ENCODE measurements at regions not wholly inside any gene's neighbourhood (a gene's known extent, or its start where the extent isn't known, plus 50 kb on each side); places are given as distances from the start of the nearest gene placed in this dataset.

GRCh38 chr1:29800522-29800956, 564.2 kb downstream of the PTPRU start:
- ATAC-seq = no peak
- TF ChIP-seq ZNF565 (CRISPR knock-in tag; conservative IDR thresholded peaks at IDR 0.05; ENCODE audit: low read depth) (no peak), TSHZ2 (CRISPR knock-in tag; IDR thresholded peaks at IDR 0.05) (no peak), RARB (CRISPR knock-in tag; IDR thresholded peaks at IDR 0.05) (no peak), CSRNP3 (CRISPR knock-in tag; IDR thresholded peaks at IDR 0.05) (no peak), ZNF8 (CRISPR knock-in tag; IDR thresholded peaks at IDR 0.05) (no peak), ZC3H10 (CRISPR knock-in tag; IDR thresholded peaks at IDR 0.05) (no peak), TOX (CRISPR knock-in tag; IDR thresholded peaks at IDR 0.05; ENCODE audit: borderline replicate concordance) (no peak), SNAI2 (CRISPR knock-in tag; IDR thresholded peaks at IDR 0.05) (no peak), TCF4 (CRISPR knock-in tag; IDR thresholded peaks at IDR 0.05; ENCODE audit: borderline replicate concordance) (no peak), ZNF70 (CRISPR knock-in tag; IDR thresholded peaks at IDR 0.05) (no peak), OSR1 (CRISPR knock-in tag; IDR thresholded peaks at IDR 0.05) (no peak), ZFP30 (CRISPR knock-in tag; IDR thresholded peaks at IDR 0.05) (no peak), PATZ1 (CRISPR knock-in tag; IDR thresholded peaks at IDR 0.05; ENCODE audit: borderline replicate concordance) (no peak), CSDC2 (CRISPR knock-in tag; IDR thresholded peaks at IDR 0.05) (no peak)

- ATAC-seq = no peak
Observed at GRCh38 chr1:29800120-29800519, 563.8 kb downstream of the PTPRU start.

More at GRCh38 chr1:29800120-29800519, 563.8 kb downstream of the PTPRU start:
- no peak for TF ChIP-seq TCF4 (CRISPR knock-in tag; IDR thresholded peaks at IDR 0.05; ENCODE audit: borderline replicate concordance)
- TF ChIP-seq TOX (CRISPR knock-in tag; IDR thresholded peaks at IDR 0.05; ENCODE audit: borderline replicate concordance) = no peak
- no peak for TF ChIP-seq ZNF565 (CRISPR knock-in tag; conservative IDR thresholded peaks at IDR 0.05; ENCODE audit: low read depth)
- TF ChIP-seq, protein P1, sequence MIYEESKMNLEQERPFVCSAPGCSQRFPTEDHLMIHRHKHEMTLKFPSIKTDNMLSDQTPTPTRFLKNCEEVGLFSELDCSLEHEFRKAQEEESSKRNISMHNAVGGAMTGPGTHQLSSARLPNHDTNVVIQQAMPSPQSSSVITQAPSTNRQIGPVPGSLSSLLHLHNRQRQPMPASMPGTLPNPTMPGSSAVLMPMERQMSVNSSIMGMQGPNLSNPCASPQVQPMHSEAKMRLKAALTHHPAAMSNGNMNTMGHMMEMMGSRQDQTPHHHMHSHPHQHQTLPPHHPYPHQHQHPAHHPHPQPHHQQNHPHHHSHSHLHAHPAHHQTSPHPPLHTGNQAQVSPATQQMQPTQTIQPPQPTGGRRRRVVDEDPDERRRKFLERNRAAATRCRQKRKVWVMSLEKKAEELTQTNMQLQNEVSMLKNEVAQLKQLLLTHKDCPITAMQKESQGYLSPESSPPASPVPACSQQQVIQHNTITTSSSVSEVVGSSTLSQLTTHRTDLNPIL (CRISPR knock-in tag; IDR thresholded peaks at IDR 0.05; ENCODE audit: low read depth) = no peak
- TF ChIP-seq TSHZ2 (CRISPR knock-in tag; IDR thresholded peaks at IDR 0.05) = no peak
- no peak for TF ChIP-seq POU6F1 (CRISPR knock-in tag; IDR thresholded peaks at IDR 0.05; ENCODE audit: borderline replicate concordance, low read depth)
- TF ChIP-seq PPARA (CRISPR knock-in tag; IDR thresholded peaks at IDR 0.05; ENCODE audit: borderline replicate concordance) = no peak
- no peak for TF ChIP-seq GLIS3 (CRISPR knock-in tag; IDR thresholded peaks at IDR 0.05)
- no peak for TF ChIP-seq ZNF8 (CRISPR knock-in tag; IDR thresholded peaks at IDR 0.05)
- TF ChIP-seq ESRRG (CRISPR knock-in tag; IDR thresholded peaks at IDR 0.05) = no peak
- no peak for TF ChIP-seq OSR1 (CRISPR knock-in tag; IDR thresholded peaks at IDR 0.05)
- TF ChIP-seq RARB (CRISPR knock-in tag; IDR thresholded peaks at IDR 0.05) = no peak
- TF ChIP-seq ARNTL (CRISPR knock-in tag; IDR thresholded peaks at IDR 0.05; ENCODE audit: borderline replicate concordance, low read depth) = no peak
- no peak for TF ChIP-seq ZC3H10 (CRISPR knock-in tag; IDR thresholded peaks at IDR 0.05)
- no peak for TF ChIP-seq ZFP30 (CRISPR knock-in tag; IDR thresholded peaks at IDR 0.05)
- no peak for TF ChIP-seq PATZ1 (CRISPR knock-in tag; IDR thresholded peaks at IDR 0.05; ENCODE audit: borderline replicate concordance)
- TF ChIP-seq ZNF70 (CRISPR knock-in tag; IDR thresholded peaks at IDR 0.05) = no peak
- TF ChIP-seq ZFP3 (CRISPR knock-in tag; IDR thresholded peaks at IDR 0.05) = no peak
- no peak for TF ChIP-seq ISL1 (CRISPR knock-in tag; IDR thresholded peaks at IDR 0.05)
